HG02763 (cell line): ENCODE measurements at regions not wholly inside any gene's neighbourhood (a gene's known extent, or its start where the extent isn't known, plus 50 kb on each side); places are given as distances from the start of the nearest gene placed in this dataset.

Experiments used
- ATAC-seq: cut with Tn5 transposase; IDR thresholded peaks from one replicate; pipeline ENCODE4 v1.9.1; 2021; ENCODE audit warnings: mild to moderate bottlenecking, moderate library complexity; ENCODE audit not compliant: unreplicated experiment

DNA sequence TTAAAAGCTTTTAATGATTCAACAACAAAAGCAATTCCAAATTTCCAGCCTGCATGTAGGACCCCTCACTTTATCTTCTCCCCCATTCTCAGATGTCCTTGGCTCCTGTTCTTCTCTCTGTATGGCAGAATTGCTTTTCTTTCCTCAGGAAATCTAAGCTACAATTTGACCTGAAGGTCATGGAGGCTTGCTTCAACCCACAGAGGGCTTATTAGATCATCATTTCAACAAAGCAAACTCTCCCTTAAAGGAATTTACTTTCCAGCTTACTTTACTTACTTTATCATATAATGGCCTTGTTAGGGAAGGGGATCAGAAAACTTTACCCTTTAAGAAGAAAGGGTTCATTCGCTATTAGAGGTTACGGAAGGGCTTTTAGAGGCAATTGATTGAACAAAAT, 211.5 kb downstream of the RAD51AP2 start:
- ATAC-seq, result no peak

DNA sequence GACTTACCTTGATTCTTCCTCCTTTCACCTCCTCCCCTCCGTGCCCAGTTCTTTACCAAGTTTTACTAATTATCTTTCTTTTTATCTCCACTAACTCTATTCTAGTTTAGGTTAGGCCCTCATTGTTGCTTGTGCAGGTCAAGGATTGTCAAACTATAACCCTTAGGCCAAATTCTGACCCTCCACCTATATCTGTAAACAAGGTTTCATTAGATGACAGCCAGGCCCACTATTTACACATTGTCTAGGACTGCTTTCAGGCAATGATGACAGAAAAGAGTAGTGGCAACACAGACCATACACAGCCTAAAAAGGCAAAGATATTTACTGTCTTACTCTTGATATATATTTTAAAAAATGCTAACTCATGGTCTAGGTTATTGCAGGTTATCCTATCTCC, 212.0 kb downstream of the RAD51AP2 start:
- no peak for ATAC-seq

DNA sequence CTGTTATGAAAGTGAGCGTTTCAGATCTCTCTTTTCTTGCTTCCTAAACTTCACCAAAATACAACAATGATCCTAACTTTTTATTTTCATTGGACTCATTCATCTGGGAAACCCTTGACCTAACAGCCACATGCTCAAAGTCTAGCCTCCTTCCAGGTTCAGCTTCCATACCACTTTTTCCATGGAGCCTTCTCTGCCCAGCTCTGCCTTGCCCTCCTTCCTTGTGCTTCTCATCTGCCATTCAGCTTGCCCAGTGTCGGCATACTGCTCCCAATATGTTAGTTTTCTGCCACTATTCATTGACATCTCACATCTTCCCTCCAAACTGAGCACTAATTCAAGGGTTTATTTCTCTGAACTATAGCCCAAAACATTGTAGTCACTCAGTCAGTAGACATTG, 214.7 kb downstream of the RAD51AP2 start:
- no peak for ATAC-seq

DNA sequence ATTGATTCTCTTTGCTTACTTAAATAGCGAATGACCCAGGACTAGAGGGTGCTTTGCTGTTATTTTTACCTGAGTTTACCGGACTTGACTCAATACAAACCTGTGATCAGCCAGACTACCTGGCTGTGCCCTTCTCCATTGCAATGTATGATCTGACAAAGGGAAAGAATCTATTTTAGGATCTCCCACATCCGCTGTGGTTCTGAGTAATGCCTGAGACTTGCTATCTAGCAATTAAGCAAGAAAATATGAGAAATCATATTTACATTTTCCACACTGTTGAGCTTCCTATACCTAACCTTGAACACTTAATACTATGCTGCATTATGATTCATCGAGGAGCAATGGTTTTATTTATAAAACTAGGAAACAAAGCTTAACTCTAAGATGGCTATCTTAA, 215.2 kb downstream of the RAD51AP2 start:
- ATAC-seq, result no peak

DNA sequence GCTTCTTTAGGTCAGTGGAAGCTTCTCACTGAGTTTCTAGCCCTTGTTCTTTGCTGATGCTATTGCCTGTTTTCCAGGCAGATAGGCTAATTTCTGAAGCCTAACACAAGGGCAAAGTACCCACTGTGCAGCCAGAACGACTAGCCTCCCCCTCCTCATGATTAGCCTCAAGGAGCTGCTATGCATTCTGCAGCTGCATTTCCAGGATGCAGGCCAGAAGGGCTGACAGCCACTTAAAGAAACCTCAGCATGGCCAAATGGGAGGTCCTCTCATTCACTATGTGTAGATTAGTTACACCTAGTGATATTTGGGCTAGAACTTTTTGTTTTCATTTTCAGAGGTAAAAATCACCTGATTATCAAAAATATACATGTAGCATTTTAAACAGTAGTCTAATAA, 216.0 kb downstream of the RAD51AP2 start:
- no peak for ATAC-seq

DNA sequence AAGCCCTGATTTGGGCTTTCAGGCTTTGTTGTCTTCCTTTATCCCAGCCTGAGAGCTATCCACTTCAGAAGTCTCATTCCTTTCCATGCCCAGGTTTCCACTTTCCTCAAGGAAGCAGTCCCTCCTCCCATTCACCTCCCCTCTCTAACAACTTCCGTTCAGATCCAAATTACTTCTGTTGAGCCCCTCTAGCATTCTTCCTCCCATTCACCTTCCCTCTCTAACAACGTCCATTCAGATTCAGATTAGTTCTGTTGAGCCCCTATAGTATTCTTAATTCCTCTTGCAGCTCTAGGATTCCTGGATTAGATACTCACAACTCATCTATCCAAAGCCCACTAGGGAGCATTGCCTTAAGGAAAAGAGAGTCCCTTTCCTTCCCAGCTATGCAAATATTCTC, 216.8 kb downstream of the RAD51AP2 start:
- ATAC-seq, result no peak

DNA sequence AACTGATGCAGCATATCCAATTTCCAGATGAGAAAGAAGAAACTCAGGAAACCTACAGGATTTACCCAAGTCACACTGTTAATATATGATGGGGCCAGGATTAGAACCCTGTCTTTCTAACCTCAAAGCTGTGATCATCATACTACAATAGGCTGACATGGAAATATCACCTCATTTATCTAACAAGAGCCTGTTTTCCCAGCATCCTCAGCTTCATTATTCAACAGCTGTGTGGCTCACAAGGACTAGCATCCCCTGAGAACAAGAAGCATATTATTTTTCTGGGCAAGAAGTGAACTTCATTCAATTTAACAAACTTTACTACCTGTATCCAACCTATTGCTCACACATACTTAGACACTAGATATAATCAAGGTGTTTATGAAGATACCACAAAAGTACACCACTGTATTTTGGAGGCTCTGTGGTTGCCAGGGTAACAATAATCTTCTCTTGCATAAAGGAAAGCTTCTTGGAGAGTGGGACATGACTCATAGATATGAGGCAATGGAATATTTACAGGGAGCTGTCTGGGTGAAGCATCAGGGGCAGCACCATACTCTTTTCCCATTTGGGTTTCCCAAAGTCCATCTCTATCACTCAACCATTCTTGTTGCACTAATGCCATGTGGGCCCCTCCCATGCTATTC, 218.2 kb downstream of the RAD51AP2 start:
- ATAC-seq, result no peak

DNA sequence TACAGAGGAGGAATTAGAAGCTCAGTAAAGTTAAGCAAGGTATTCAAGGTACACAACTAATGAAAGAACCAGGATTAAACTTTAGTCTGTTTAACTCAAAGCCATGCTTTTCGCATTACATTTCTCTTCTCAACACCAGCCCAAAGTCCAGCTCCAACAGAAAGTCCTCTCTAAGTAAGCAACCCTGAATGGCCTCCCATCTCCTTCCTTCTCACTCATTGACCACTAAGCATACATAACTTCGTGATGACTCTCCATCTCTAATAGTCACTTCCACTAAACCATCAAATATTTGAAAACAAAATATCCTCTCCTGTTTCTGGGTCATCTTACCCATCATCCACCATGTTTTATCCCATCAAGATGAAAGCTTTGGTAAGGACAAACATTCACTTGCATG, 219.8 kb downstream of the RAD51AP2 start:
- no peak for ATAC-seq

DNA sequence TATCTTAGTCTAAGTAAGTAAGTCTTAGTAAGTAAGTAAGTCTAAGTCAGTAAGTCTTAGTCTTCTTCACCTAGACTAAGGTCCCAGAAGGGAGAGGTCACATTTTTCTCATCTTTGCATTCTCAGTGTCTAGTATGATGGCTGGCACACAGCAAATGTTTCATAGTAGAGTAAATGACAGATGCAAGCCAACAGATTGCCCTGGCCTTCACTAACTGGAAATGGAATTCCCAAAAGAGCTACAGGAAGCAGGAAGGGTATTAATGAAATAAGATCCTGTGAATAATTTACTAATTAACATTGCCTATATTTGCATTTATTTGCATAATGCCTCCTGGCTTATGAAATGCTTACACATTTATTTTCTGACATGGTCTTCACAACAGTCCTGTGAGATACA, 221.6 kb downstream of the RAD51AP2 start:
- no peak for ATAC-seq

DNA sequence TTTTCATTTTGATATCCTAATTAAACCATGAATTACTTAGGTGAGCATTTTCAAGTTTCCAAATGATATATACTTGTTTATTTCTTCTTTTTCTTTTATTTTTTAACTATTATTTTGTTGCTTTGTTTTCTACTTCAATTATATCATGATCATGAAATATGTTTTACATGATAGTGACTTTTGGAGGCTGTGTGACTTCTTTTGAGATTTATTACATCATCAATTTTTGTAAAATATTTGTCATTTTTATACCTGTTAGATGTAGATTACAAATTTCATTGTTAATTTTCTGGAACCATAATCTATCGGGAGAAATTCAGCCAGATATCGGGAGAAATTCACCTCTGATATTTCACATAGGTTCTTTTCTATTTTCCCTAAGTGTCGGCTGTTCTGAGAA, 228.6 kb downstream of the RAD51AP2 start:
- no peak for ATAC-seq

DNA sequence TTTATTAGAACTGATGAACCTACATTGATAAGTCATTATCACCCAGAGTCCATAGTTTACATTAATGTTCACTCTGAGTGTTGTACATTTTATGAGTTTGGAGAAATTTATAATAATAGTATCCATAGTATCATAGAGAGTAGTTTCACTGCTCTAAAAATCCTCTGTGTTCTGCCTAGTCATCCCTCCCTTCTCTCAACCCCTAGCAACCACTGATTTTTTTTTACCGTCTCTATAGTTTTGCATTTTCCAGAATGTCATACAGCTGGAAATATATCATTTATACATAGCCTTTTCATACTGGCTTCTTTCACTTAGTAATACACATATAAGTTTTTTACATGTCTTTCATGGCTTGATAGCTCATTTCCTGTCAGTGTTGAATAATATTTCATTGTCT, 231.1 kb downstream of the RAD51AP2 start:
- ATAC-seq, result no peak

DNA sequence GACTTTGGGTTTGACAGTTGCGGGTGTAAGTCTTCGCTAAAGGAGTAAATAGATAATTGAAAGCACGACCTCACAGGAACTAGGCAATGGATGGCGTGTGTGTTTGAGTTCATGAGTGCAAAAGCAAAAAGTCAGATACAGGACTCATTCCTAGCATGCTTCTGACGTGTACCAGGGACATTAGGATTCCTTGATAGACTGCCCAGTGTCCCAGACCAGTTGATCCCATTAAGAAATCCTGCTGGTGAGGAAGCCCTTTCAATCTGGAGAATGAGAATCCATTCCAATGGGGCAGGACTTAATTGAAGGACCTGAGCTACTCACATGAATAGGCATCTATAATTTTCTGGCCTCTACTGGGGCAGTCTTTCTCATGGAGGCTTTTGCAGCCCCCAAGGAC, 235.4 kb downstream of the RAD51AP2 start:
- no peak for ATAC-seq

DNA sequence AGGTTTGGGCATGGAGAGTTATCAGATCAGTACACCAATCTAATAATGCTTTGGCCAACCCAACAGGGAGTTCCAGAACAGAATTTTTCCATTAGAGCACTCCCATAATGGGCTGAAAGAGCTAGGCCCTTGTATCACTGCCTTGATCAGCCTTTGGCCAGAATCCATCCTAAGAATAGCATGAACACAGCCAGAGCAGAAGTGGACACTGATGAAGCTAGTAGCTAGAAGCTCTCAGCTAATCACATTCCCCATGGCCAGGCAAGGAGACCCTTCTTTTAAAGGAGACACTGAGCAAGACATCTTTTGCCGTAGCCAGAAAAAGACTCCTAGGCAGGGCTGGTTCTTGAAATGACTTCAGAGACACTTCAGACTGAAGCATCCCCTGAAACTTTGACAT, 236.0 kb downstream of the RAD51AP2 start:
- ATAC-seq, result no peak

DNA sequence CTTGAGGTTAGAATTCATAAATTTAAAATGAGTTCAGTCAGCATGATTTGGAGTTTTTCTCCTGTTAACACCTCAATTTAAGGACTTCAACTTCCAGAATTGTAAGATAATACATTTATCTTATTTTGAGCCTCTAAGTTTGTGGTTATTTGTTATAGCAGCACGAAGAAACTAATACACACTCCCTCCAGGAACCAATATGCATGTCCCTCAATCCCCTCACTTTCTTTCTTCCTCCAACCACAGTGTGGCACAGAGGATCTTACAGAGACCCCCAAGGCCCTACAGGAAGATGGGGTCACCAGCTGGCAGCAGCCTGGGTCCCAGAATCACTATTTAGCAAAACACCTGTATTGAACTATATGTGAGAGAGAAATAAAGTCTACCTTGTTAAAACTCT, 242.0 kb downstream of the RAD51AP2 start:
- ATAC-seq, result no peak

DNA sequence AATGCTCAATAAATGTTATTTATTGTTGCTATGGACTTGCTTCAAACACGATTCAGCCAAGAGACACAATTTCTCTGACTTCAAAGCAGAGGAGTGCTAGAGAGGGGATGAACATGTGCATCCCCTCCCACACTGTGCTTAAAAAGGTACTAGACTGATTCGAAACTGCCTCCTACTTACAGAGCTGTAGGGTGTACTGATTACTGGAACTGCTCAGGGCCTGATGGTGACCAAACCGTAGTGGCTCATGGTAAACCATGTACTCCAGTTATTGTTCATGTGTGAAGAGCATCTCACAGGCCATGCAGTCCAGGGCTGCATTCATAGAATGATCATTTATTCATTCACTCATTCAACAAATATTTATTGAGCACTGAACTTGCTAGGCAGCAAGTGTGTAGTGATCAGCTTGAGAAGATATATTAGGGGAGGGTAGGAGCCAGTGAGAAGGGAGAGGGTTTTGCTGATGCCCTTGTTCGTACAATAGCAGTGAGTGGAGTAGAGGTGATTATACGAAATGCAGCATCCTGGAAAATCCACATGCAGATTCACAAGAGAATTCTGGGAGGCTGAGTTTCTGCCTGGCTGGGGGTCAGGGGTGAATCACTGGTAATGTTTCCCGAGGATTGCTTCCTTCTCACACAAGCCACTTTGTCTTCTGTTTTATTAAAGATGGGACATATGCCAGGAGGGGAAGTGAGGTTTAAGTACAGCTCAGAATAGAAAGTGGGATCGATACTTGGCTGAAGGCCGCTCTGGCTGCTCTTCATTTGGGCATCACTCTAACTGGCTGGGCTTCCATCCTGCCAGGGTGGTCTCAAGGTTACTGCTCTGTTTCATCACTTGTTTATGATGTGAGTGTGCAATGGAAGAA, 245.4 kb downstream of the RAD51AP2 start:
- no peak for ATAC-seq

DNA sequence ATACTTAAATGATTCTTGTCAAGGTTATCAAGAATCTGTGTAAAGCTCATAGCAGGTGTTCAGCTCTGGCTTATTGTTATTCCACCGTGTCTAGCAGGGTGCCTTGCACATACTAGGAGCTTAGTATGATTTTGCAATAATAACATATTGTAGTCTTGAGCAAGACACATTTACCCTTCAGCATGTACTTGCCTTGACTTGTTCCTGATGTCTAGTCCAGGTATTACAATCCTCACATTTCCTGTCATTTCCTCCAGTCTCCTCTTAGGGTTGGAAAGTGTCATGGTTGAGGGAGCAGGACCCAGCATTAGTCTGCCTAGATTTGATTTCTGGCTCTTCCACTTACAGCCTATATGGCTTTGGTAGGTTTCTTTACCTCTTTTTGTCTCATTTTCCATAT, 246.1 kb downstream of the RAD51AP2 start:
- ATAC-seq, result no peak

DNA sequence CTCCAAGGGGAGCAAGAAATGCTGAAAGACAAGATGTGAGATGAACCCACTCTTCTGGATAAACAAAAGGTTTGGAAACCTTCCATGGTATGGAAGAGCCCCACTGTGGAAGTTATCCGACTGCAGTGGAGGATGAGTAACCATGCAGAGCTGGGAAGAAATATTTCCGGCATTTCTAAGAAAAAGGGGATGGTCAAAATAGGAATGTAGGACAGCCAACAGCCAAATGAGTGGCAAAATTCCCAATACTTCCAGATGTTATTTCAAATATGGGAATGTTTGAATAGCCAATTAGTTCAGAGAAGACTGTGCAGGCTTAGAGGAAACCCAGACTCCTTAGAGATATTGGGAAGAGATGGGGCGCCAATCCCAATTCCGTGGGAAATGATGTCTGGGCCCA, 246.8 kb downstream of the RAD51AP2 start:
- no peak for ATAC-seq

DNA sequence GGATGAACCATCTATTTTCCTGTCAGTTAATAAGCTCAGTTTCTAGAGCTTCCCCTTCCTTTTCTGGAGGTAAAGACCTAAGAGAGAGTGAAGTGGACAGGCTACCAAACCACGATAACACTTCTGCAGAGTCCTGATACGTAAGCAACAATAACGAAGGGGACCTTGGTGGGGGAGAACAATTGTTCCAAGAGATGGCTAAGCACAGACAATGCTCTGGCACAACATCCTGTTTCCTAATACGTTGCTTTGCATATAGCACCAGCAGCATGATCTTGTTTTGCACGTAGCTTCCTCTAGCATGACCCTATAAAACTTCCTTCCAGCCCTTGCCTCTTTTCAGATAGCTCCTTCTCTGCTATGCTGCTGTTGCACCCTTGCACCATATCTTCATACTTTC, 247.3 kb downstream of the RAD51AP2 start:
- ATAC-seq, result no peak

DNA sequence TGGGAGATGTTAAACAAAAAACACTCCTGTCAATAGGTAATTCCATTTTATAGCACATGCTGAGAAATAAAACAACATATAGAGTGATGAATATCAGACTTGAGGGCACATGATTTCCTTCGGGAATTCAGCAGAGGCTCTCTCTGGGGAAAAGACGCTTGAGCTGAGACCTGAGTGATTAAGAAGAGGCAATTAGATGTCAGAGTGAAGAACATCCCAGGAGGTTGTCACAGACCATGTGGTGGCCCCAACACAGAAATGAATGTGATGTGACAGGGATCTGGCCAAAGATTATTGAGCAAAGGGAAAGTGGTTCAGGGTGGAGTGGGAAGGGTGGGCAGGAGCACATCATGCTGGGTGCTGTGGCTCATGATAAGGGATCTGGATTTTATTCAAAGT, 254.7 kb downstream of the RAD51AP2 start:
- ATAC-seq, result no peak

DNA sequence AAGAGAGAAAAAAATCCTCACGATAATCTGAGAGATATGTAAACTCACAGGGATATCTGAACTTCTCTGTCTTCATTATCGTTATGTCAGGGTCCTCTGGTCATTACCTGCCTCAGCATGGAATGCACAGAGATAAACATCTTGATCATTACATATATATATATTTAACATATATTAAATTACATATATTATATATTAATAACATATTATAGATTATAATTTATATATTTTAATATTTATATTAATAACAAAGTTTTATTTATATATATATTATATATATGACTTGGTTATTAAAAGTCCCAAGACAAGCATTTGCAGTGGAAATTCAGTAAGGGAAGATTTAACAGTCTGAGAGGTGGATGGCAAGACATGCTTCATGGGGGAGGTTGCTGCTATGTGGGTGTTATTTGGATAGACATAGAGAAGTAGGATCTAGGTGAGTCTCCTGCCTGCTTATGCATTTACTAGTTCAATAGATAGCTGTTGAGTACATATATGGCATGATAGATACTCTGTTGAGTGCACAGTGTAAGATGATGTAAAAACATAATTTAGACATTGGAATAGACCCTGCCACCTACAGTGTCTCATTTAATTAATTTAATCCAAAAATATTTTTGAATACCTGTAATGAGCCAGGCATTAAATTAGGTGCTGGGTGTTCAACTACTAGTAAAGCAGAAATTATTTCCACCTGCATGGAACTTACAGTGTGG, 255.2 kb downstream of the RAD51AP2 start:
- no peak for ATAC-seq

DNA sequence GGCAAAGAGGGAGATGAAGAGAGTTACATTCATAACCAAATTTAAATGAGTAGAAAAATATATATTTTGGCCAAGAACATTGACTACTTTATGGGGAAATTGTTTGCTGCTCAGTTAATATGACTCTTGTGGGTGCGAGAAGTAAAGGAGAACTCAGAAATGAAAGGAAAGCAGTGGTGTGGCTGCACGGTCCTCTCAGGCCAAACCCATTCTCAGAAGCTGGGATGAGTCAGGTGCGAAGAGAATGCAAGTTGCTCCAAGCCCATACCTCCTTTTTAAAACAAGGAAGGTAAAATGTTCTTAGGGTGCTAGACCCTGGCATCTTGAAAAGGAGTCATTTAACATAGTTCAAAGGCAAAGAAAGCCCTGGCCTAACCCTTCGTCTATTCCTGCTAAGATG, 258.6 kb downstream of the RAD51AP2 start:
- ATAC-seq, result no peak

DNA sequence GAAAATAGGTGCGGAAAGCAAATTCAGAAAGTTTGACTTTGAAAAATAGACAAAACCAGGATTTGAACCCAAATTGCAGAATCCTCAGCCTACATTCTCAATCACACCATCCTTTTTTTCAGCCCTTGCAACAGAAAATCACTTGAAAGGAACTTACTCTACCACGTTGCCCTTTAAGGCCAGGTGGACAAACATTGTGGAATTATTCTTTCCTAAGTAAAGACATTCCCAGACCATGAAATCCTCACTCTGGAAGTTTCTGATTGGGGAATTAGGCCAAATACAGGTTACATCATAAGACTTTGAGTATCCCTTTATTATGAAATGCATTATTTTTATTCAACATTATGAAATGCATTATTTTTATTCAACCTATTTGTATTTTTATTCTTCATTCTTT, 259.4 kb downstream of the RAD51AP2 start:
- no peak for ATAC-seq
